NCI-H524 treated with DMSO at 0.1 percent for 48 hours (cell line): ENCODE measurements at regions not wholly inside any gene's neighbourhood (a gene's known extent, or its start where the extent isn't known, plus 50 kb on each side); places are given as distances from the start of the nearest gene placed in this dataset.
"Not testable (repeated sequence)": the region's sequence is repeated elsewhere in the genome, so short reads cannot be mapped to it uniquely, and the experiment has no call there.

ENCODE experiments used
- DNase-seq: peaks from one replicate; lab custom pipeline; 2025; lab: John Stamatoyannopoulos, UW

DNA sequence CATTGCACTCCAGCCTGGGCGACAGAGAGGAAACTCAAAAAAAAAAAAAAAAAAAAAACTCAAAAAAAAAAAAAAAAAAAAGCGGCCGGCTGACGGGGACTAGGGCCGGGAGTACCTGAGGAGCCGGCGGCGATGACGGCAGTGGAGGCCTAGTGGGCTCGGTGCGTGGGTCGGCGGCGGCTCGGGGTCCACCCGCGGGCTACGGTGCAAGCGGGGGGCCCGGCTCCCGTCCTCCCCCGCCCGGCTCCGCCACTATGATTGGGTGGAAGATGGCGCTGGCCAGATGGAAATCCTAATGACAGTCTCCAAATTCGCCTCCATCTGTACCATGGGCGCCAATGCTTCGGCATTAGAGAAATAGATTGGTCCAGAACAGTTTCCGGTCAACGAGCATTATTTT lies 190.7 kb downstream of the TGIF2LX start:
- DNase-seq, result not testable (repeated sequence)

GRCh38 chrX:90134947-90135346 lies 213.2 kb downstream of the TGIF2LX start:
- DNase-seq, result not testable (repeated sequence)

DNA sequence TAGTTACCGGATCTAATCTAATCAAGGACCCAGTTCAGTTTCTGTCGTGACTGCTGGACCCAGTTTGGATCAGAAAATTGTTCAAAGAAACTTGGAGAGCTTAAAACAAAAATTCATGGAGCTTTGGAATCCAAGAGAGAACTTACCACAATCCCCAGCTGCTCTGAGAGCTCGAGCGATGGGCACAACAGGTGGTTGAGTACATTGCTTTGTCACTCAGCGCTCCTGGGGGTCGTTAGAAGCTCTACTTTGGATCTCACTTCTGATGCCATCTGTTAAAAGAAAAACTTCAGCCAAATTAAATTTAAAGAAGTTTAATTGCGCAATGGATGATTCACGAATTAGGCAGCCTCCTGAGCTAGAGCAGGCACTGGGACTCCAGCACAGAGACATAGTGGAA lies 257.3 kb downstream of the TGIF2LX start:
- peak; percentile 46 for DNase-seq

GRCh38 chrX:90189046-90189445 lies 267.3 kb downstream of the TGIF2LX start:
- not testable (repeated sequence) for DNase-seq

GRCh38 chrX:90206840-90207239 lies 285.1 kb downstream of the TGIF2LX start:
- not testable (repeated sequence) for DNase-seq

DNA sequence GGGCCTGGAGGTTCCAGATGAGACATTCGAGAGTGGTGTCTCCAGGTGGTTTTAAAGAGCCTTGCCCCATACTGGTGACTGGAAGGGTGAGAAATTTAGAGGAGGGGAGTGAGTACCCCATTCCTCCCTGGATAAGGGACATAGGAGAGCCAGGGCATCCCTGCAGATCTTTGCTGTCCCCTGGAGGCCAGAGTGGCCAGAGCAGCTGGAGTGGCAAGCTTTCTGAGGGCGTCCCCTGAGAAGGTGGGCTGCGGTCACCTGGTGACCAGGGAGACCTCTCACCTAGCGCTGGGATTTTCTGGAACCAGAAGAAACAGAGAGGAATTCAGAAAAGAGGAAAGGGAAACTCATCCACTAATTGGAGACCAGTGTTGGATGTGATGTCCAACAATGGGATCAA lies 300.9 kb downstream of the TGIF2LX start:
- not testable (repeated sequence) for DNase-seq

DNA sequence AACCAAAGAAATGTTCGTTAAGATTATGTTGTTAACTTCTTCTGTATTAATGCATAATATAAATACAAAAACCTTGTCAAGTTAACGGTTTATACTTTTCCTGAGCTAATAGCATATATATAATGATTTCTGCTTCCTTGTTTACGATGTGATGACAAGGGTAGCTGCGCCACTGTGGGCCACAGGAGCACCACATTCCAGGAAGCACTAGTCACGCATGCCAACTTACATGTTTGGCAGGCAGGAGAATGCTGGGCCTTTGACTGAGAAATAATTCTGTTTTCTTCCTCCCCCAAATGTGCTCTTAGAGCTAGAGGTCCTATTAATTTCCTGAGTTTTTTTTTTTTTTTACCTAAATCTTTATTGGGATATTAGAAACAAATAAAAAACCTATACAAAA lies 349.9 kb downstream of the TGIF2LX start:
- not testable (repeated sequence) for DNase-seq
